ENCODE measurements at regions not wholly inside any gene's neighbourhood (a gene's known extent, or its start where the extent isn't known, plus 50 kb on each side); places are given as distances from the start of the nearest gene placed in this dataset.
"Not testable (repeated sequence)": the region's sequence is repeated elsewhere in the genome, so short reads cannot be mapped to it uniquely, and the experiment has no call there.

DNA sequence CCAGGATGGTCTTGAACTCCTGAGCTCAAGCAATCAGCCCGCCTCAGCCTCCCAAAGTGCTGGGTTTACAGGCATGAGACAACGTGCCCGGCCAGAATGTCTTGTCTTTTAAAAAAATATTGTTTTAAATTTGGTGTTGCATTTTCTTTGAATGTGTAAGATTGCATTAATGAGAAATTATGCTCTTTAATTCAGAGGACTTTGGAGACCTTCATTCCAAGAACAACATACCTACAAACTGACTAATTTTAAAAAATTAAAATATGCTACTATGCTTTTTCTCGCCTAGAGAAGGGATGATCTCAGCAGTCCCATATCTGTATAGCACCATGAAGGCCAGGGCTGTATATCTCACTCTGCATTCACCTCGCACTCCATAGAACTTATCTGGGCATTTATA, 204.3 kb upstream of the SLC7A11 start:
- DNase-seq, result no peak
- no peaks in the 10 kb centered on the region for H3K27me3 ChIP-seq
- no peaks in the 10 kb centered on the region for H3K36me3 ChIP-seq
- no peak overlapping the region for H3K4me3 ChIP-seq
- H3K9me3 ChIP-seq, result no peaks in the 10 kb centered on the region

DNA sequence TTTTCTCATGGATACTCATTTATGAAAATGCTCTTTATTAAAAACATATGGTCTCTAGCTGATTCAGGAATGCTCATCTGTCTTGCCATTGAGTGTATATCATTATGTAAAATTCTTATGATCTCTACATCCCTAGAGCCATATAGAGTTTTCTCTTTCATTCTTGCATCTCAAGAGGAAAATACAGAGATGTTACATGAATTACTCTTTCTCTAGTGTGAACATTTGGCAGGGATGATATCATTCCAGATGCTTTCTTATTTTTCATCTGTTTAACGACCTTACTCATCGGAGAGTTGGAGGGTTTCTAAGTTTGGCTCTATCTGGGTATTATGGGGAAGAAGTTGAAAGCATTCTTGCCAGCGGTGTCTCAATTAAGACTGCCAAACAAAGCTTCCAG, 202.9 kb upstream of the SLC7A11 start:
- DNase-seq, result peak; percentile 4
- Histone ChIP-seq H3K4me3 (no peak overlapping the region), H3K36me3 (no peaks in the 10 kb centered on the region), H3K9me3 (no peaks in the 10 kb centered on the region), H3K27me3 (no peaks in the 10 kb centered on the region)

DNA sequence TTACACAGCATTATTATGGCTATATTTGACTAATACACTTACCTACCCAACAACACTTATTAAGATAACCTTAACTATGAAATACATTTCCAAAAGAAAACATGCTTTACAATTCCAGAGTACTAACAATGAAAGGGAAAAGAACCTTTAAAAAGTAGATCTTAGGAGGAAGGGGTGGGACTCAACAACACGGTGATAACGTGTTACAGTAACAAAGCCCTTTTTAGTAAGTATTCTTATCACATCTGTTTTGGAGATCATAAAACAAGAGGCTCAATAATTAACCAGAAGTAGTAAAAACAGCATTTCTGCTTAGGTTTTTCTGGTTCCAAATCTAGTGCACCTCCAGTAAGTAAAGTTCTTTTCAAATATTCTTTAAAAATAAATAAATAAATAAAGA, 202.1 kb upstream of the SLC7A11 start:
- no peaks in the 10 kb centered on the region for H3K36me3 ChIP-seq
- H3K9me3 ChIP-seq, result no peaks in the 10 kb centered on the region
- DNase-seq, result no peak
- H3K27me3 ChIP-seq, result no peaks in the 10 kb centered on the region
- no peak overlapping the region for H3K4me3 ChIP-seq

DNA sequence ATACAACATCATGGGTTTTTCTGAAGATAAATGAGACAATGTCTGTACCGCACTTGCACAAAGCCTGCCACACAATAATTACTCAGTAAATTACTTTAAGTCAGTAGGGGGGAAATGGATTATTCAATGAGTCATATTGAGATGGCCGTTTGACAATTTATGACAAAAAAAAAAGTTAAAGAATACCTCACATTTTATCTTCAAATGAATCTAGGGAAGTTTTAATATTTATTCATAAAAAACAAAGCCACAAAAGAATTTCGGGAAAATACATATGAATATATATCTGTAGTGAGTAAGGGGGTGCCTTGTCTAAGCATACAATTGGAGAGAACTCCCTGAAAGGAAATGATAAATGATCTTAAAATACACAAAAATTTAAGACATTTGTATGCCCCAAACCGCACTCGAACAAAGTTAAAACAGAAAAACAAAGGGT, 197.0 kb upstream of the SLC7A11 start:
- no peaks in the 10 kb centered on the region for H3K27me3 ChIP-seq
- DNase-seq, result no peak
- no peaks in the 10 kb centered on the region for H3K9me3 ChIP-seq
- H3K4me3 ChIP-seq, result no peak overlapping the region
- no peaks in the 10 kb centered on the region for H3K36me3 ChIP-seq

DNA sequence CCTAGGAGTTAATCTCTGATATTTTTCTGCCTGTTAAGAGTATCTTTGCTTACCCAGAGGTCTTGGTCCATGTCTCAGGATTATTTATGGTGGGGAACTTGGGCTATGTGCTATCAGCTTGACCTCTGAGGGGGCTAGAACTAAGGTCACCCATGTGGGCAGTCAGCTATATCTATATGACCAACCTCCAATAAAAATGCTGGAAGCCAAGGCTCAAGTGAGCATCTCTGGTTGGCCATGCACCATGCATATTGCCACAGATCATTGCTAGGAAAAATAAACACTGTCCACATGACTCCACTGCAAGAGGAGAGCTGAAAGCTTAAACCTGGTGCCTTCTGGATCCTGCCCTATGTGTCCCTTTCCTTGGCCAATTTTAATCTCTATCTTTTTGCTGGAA, 196.5 kb upstream of the SLC7A11 start:
- DNase-seq, result no peak

DNA sequence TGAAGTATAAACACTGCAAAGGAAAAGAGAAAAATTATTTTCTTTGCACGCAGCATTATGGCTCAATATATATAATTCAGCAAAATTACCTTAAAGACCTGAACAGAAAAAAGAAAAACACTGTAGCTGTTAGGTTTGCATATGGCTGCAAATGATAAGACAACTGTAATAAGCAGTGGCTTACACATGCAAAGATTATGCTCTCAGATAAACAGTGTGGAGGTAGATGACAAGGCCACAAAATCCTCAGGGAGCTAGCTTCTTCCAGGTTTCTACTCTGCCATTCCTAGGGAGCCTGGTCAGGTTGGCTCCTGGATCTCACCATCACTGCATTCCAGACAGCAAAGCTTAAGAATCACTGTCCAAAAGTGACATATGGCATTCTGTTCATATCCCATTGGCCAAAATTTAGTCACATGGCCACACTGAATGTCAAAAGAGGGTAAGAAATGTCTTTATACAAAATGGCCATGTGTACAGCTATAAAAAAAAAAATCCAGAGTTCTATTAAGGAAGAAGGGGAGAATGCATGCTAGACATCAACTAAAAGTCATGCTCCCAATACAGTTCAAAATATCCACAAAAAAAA, 195.2 kb upstream of the SLC7A11 start:
- Histone ChIP-seq H3K4me3 (no peak overlapping the region), H3K9me3 (no peaks in the 10 kb centered on the region), H3K36me3 (no peaks in the 10 kb centered on the region), H3K27me3 (no peaks in the 10 kb centered on the region)
- DNase-seq, result no peak

More for the DNA sequence above, 196.5 kb upstream of the SLC7A11 start:
- Histone ChIP-seq H3K9me3 (no peaks in the 10 kb centered on the region), H3K4me3 (no peak overlapping the region), H3K27me3 (no peaks in the 10 kb centered on the region), H3K36me3 (no peaks in the 10 kb centered on the region)

DNA sequence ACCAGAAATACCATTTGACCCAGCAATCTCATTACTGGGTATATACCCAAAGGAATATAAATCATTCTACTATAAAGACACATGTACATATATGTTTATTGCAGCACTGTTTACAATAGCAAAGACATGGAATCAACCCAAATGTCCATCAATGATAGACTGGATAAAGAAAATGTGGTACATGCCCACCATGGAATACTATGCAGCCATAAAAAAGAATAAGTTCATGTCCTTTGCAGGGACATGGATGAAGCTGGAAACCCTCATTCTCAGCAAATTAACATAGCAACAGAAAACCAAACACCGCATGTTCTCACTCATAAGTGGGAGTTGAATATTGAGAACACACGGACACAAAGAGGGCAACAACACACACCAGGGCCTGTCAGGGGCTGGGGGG, 193.6 kb upstream of the SLC7A11 start:
- H3K4me3 ChIP-seq, H3K9me3 ChIP-seq, H3K27me3 ChIP-seq, DNase-seq, H3K36me3 ChIP-seq: not testable (repeated sequence)

DNA sequence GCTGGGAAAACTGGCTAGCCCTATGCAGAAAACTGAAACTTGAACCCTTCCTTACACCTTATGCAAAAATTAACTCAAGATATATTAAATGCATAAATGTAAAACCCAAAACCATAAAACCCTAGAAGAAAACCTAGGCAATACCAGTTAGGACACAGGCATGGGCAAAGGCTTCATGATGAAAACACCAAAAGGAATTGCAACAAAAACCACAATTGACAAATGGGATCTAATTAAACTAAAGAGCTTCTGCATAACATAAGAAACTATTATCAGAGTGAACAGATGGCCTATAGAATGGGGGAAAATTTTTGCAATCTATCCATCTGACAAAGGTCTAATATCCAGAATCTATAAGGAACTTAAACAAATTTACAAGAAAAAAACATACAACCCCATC, 192.9 kb upstream of the SLC7A11 start:
- DNase-seq, H3K27me3 ChIP-seq, H3K4me3 ChIP-seq, H3K9me3 ChIP-seq, H3K36me3 ChIP-seq: not testable (repeated sequence)

DNA sequence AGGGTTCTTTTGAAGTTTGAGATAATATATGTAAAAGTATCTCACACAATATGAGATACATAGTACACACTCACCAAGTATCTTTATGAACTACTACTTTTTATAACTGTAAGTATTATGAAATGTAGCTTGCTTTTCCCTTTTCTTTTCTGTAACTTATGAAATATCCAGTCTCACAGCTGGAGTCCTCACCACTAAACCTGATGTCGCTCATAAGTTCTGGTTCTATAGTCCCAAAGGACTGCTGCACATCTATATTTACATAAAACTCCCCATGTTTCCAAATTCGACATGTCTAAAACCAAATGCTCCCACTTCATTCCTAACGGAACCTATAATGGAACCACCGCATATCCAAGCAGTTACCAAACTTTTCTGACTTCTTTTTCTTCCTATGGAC, 186.5 kb upstream of the SLC7A11 start:
- no peak for DNase-seq
- no peaks in the 10 kb centered on the region for H3K9me3 ChIP-seq
- H3K36me3 ChIP-seq, result no peaks in the 10 kb centered on the region
- no peaks in the 10 kb centered on the region for H3K27me3 ChIP-seq
- H3K4me3 ChIP-seq, result no peak overlapping the region

DNA sequence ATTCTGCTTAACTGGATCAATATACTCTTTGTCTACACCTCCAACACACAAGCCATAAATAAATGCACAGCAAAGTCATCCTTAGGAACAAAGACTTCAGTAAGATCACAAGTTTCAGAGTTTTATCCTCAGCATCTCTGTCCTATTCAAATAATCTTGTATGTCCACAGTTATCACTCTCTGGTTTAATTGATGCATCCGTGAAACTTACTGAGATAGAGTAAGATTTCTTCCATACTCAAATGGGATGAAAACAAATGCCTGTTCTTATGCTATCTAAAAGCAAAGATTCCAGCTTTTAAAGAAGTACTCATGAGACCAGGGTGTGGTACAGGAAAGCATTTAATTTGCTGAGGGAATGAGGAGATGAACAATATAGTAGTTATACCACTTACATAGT, 184.6 kb upstream of the SLC7A11 start:
- no peaks in the 10 kb centered on the region for H3K9me3 ChIP-seq
- no peaks in the 10 kb centered on the region for H3K36me3 ChIP-seq
- no peak for DNase-seq
- no peak overlapping the region for H3K4me3 ChIP-seq
- H3K27me3 ChIP-seq, result no peaks in the 10 kb centered on the region

DNA sequence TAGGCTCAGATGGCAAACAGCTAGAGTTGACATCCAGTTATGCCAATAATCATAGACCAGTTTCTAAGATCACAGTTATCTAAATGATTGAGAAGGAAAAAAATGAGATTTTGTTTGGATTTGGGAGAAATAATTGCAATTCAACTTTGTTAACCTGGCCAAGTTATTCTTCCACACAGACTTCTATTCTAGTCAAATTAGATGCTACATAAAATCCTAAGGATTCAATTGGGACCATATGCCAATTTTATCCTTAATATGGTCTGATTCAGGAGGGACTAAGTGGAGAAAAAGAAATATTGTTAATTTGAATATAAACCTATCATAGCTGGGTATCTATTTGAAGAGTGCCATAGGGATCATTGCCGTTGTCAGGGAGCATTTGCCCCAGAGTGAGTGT, 178.3 kb upstream of the SLC7A11 start:
- Histone ChIP-seq H3K27me3 (no peaks in the 10 kb centered on the region), H3K36me3 (no peaks in the 10 kb centered on the region), H3K4me3 (no peak overlapping the region), H3K9me3 (no peaks in the 10 kb centered on the region)
- no peak for DNase-seq

DNA sequence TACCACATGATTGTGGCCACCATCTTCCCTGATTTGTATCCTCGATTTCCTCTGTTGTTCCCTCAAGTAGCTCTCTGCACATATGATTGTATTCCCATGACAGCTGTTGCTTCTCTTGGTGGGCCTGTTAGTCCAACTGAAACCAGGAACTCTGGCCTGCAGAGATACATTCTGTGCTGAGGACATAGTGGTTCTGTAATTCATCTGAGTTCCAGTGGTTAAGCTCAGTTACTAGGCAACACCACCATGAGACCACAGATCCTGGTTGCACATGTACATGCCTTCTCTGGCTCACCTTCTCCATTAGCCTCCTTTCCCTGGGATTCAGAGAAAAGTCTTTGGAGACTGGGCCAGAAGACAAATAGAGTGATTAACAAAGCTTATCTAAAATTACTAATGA, 172.1 kb upstream of the SLC7A11 start:
- Histone ChIP-seq H3K36me3 (no peaks in the 10 kb centered on the region), H3K4me3 (no peak overlapping the region), H3K27me3 (no peaks in the 10 kb centered on the region), H3K9me3 (no peaks in the 10 kb centered on the region)
- DNase-seq, result no peak

DNA sequence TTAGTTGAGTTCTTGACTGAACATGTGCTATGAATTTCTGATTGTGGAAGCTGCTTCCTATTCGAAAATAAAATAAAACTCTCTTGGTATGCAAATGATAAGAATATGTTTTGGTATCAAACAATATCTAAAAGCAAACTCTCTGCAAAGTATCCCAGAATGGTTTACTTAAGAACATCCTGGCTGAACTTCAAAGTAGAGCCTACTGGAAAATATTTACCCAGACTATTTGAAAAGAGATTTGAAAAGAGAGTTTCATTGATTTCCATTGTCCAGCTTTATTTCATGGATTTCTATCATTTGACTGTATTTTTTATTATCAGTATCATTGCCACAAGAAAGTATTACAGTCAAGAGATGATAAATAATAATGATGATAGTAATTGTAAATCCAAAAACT, 171.1 kb upstream of the SLC7A11 start:
- H3K4me3 ChIP-seq, result no peak overlapping the region
- no peaks in the 10 kb centered on the region for H3K9me3 ChIP-seq
- DNase-seq, result no peak
- H3K36me3 ChIP-seq, result no peaks in the 10 kb centered on the region
- no peaks in the 10 kb centered on the region for H3K27me3 ChIP-seq

DNA sequence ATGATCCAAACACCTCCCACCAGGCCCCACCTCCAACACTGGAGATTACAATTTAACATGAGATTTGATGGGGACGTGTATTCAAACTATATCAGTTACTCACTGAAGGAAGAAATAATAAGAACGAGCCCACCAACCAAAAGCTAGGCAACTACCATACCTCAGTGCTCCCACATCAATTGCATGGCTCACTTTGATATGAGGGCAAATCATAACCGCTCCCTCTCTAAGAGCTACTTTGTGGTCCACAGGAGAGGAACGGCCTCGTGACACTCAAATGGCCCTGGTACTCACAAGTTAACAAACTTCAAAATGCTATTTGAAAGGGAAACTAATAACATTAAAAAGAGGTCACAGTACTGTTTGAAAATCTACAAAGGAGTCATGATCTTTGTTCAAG, 170.7 kb upstream of the SLC7A11 start:
- Histone ChIP-seq H3K36me3 (no peaks in the 10 kb centered on the region), H3K9me3 (no peaks in the 10 kb centered on the region), H3K27me3 (no peaks in the 10 kb centered on the region), H3K4me3 (no peak overlapping the region)
- no peak for DNase-seq

DNA sequence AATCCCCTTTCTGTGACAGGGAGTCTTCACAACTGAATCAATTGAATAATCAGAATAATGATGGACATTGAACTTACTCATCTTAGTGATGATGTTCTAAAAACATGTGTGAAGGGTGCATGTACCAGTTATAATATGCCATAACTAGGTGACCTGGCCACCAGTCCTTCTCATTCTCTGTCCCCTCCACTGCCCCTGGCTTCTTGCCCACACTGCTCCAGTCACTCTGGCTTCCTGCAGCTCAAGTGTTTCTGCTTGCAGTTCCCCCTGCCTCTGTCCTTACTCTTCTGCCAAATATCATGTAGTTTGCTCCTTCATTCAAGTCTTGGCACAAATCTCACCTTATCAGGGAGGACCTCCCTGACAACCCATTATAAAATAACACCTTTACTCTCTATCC, 168.1 kb upstream of the SLC7A11 start:
- no peak for DNase-seq
- H3K9me3 ChIP-seq, result no peaks in the 10 kb centered on the region
- no peaks in the 10 kb centered on the region for H3K36me3 ChIP-seq
- H3K4me3 ChIP-seq, result no peak overlapping the region
- no peaks in the 10 kb centered on the region for H3K27me3 ChIP-seq

DNA sequence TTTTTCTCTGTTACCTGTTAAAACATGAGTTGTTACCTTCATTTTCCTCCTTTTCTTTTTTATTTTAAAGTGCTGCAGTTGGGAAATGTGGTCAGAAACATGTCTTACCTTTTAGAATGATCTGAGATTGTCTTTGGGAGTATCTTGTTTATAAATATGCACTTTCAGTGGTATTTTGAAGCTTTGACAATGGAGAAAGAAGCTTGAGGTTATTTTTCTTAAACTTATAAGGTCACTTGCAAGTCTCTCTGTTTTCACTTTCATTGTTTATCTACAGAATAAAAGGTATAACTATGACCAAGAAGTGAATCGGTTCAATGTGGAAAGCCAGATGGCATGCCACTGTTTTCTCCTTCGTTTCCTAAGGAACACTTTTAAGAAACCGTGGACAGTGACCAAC, 167.5 kb upstream of the SLC7A11 start:
- Histone ChIP-seq H3K36me3 (no peaks in the 10 kb centered on the region), H3K4me3 (no peak overlapping the region), H3K27me3 (no peaks in the 10 kb centered on the region), H3K9me3 (no peaks in the 10 kb centered on the region)
- DNase-seq, result no peak

DNA sequence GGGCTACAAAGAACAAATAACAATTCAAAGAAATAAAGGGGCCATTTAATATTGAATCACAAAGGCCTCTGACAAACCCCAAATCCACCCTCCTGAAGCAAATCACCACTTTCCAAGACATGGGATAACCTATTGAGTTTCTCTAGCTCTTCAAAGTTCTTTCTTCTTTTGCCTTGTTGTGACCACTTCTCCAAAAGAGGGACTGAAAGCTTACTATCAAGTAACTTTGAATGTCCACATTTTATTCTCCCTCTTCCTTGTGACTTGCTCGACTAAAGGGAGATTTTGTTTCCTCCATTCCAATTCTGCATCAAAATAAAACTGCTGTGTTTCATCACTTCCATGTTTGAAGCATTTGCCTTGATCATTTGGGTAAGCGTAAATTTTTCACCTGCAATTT, 166.6 kb upstream of the SLC7A11 start:
- Histone ChIP-seq H3K36me3 (no peaks in the 10 kb centered on the region), H3K4me3 (no peak overlapping the region), H3K9me3 (no peaks in the 10 kb centered on the region), H3K27me3 (no peaks in the 10 kb centered on the region)
- DNase-seq, result no peak

DNA sequence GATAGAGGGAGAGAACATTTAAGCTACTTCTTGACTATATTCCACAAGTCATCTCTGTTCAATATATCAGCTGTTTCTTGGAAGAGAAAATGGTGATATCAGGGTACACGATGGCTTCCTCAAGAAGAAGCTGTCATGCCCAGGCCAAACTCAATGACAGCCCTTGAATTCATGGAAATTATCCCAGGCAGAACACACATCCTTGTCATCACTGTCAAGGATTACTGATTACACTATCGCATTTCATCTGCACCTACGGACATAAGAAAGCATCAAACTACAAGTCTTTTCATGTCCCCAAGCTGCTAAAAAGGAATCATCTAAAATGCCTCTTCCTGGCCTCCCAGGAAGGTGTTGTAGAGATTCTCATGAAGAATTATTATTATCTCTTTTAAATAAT, 165.2 kb upstream of the SLC7A11 start:
- H3K27me3 ChIP-seq, result no peaks in the 10 kb centered on the region
- DNase-seq, result no peak
- no peaks in the 10 kb centered on the region for H3K9me3 ChIP-seq
- no peak overlapping the region for H3K4me3 ChIP-seq
- H3K36me3 ChIP-seq, result no peaks in the 10 kb centered on the region

DNA sequence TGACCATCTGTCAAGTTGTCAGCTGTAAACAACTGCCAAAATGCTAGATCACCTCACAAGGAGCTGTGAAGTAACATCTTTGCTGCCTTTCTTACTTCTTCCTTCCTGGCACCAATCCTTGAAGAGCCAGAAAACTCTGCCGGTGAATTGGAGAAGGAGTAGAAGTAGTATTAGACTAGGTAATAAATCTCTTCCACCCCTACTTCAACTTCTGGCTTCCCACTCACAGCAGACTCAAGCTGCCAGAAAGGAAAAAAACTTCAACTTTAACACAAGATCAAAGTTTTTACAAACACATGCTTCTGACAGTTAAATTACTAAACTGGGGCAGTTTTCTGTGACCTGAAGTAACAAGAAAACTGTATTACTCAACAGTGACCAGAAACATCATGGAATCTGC, 164.7 kb upstream of the SLC7A11 start:
- DNase-seq, result no peak
- Histone ChIP-seq H3K36me3 (no peaks in the 10 kb centered on the region), H3K9me3 (no peaks in the 10 kb centered on the region), H3K27me3 (no peaks in the 10 kb centered on the region), H3K4me3 (no peak overlapping the region)
